Epithelial cell of esophagus (primary cell): ENCODE measurements at regions not wholly inside any gene's neighbourhood (a gene's known extent, or its start where the extent isn't known, plus 50 kb on each side); places are given as distances from the start of the nearest gene placed in this dataset.
A peak's percentile ranks its signal among the peaks of the same experiment; 100 is the strongest.

ENCODE experiments used
- DNase-seq: peaks from one replicate; pipeline ENCODE4 v3.0.0; 2010; ENCODE audit warnings: low read depth
- H3K4me3 ChIP-seq: 2 replicates; pipeline ENCODE4 v1.5.1; 2011; ENCODE audit warnings: mild to moderate bottlenecking, low read length, control low read depth
- TF ChIP-seq, protein P1 (sequence below): IDR thresholded peaks from 2 replicates; pipeline ENCODE4 v1.5.1; 2011; ENCODE audit warnings: low read depth, mild to moderate bottlenecking, low read length, control low read depth, inconsistent platforms; ENCODE audit not compliant: insufficient read depth; ENCODE audit errors: missing control alignments

DNA sequence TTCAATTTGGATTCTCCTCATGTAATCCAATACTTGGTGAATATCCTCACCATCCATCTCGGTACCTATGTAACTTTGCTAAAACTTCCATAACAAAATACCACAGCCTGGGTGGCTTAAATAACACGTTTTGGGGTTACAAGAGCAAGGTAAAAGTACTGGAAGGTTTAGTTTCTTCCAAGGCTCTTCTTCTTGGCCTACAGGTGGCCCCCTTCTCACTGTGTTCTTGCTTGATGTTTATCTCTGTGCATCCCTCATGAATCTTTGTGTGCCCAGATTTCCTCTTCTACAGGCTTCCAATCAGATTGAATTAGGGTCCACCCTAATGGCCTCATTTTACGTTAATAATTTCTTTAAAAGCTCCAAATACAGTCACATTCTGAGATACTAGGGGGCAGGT lies 163.3 kb upstream of the HCRTR2 start:
- TF ChIP-seq, protein P1, sequence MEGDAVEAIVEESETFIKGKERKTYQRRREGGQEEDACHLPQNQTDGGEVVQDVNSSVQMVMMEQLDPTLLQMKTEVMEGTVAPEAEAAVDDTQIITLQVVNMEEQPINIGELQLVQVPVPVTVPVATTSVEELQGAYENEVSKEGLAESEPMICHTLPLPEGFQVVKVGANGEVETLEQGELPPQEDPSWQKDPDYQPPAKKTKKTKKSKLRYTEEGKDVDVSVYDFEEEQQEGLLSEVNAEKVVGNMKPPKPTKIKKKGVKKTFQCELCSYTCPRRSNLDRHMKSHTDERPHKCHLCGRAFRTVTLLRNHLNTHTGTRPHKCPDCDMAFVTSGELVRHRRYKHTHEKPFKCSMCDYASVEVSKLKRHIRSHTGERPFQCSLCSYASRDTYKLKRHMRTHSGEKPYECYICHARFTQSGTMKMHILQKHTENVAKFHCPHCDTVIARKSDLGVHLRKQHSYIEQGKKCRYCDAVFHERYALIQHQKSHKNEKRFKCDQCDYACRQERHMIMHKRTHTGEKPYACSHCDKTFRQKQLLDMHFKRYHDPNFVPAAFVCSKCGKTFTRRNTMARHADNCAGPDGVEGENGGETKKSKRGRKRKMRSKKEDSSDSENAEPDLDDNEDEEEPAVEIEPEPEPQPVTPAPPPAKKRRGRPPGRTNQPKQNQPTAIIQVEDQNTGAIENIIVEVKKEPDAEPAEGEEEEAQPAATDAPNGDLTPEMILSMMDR = no peak
- no peak overlapping the region for H3K4me3 ChIP-seq
- no peak for DNase-seq

DNA sequence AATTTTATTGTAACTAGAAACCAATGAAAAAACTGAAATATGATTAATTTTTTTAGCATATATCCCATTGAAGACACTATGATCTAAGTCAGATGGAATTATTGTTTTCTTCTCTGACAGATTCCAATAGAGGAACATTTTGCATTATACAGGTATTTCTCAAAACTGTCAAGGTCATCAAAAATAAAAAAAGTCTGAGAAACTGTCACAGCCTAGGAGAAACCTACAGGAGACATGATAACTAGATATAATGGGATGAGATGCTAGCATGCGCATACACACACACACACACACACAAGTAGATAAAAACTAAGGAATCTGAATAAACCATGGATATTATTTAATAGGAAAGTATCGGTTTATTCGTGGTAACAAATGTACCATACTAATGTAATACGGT lies 161.9 kb upstream of the HCRTR2 start:
- H3K4me3 ChIP-seq = no peak overlapping the region
- TF ChIP-seq, protein P1 = no peak
- no peak for DNase-seq

DNA sequence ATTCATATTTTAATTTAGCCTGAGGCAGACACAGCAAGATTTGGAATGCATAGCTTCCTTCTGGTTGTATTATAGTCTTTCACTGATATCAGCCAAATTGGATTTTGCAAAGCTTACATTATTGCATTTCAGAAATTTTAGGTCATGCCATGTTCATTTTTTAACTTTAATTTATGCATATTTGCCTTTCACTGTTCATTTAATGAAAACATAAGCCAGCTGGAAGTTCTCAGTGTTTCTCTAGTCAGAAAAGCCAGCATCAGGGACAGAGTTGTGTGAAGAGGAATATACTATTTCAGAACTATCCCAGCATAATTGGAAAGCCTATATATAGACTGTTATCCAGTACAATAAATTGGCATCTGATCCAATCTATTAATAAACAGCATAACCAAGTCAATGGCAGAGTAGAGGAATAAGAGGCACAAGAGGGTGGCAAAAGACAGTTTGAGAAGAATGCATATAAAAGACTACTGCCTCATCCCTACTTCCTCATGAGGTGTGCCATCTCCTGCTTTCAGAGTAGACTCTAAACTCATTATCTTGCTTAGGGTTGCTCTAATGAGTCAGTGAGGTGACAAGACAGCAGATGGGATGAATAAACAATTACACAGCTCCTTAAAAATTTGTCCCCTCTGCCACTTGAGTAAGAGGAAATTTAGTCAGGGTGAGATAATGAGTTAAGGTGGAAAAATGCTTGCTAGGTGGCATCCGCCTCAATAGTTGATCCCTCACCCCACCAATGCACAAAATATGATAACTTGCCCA lies 159.8 kb upstream of the HCRTR2 start:
- TF ChIP-seq, protein P1 = no peak
- H3K4me3 ChIP-seq = no peak overlapping the region
- peak; percentile 55 for DNase-seq

DNA sequence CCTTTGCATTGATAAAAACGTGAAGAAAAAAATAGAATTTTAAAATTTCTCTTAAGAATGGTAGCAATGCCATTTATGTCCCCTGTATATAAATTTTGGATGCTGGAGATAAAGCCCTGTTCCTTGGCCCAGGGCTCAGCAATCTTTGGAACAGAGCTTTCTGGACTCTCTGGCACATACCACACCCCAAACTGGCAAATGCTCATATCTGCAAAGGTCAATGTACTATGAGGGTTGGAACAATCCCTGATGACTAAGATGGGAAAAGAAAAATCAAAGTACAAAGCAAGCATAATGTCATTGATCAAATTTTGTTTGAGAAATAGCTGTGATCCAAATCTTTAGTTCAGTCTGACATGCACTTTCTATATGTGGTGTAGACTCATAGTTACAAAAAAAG lies 158.1 kb upstream of the HCRTR2 start:
- TF ChIP-seq, protein P1 = no peak
- no peak overlapping the region for H3K4me3 ChIP-seq
- DNase-seq = no peak

DNA sequence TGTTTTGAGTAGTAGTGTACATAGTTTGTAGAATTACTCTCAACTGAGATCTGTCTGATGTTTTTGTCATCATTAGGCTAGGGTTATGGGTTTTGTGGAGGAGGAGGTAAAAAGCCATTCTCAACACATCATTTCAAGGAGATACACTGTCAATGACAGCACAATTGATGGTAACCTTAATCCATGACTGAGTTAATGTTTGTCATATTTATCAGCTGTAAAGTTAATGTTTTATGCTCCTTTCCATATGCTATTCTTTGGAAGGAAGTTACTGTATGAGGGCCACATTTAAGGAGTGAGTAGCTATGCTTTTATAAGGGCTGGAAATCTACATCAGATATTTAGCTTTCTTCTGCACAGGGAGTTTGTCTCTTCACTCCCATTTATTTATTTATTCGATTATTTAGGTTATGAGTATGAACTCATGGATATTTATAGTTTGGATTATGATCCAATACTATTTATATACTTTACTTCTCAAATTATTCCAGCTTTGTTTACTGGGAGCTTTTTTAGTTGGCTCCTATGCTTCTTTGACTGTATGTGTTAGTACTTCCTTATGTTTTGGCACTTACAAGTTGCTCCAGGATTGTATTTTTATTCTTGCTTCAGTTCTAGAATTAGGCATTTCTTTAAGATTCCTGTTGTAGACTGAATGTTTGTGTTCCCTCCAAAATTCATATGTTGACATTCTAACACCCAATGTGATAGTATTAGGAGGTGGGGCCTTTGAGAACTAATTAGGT lies 156.6 kb upstream of the HCRTR2 start:
- TF ChIP-seq, protein P1 = no peak
- DNase-seq = no peak
- H3K4me3 ChIP-seq = no peak overlapping the region

DNA sequence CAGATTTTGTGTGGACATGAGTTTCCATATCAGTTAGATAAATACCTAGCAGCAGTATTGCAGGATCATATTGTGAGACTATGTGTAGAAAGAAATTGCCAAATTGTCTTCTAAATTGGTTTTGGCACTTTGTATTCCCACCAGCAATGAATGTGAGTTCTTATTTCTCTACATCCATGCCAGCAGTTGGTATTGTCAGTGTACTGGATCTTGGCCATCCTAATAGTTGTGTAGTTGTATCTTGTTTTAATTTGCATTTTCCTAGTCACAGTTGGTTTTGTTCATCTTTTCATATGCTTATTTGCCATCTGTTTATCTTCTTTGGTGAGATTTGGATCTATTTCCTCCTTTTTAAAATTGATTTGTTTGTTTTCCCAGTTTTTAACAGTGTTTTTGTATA lies 154.7 kb upstream of the HCRTR2 start:
- no peak overlapping the region for H3K4me3 ChIP-seq
- TF ChIP-seq, protein P1 = no peak
- DNase-seq = no peak
